ENCODE measurements at regions not wholly inside any gene's neighbourhood (a gene's known extent, or its start where the extent isn't known, plus 50 kb on each side); places are given as distances from the start of the nearest gene placed in this dataset.
A peak's percentile ranks its signal among the peaks of the same experiment; 100 is the strongest.
"Not testable (repeated sequence)": the region's sequence is repeated elsewhere in the genome, so short reads cannot be mapped to it uniquely, and the experiment has no call there.

DNA sequence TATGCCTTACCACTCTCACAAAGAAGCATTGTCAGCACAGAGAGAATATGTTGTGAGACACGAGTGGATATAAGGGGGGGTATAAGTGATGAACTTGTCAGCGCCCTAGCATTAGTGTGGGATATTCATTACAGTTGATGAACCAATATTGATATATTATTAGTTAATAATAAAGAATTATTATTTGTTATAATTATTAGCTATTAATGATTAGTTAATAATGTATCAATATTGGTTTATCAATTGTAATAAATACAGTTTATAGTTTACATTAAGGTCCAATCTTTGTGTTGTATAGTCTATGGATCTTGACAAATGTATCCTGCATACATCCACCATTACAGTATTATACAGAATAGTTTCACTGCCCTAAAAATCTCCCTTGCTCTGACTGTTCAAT lies 120.2 kb upstream of the NCAM2 start:
- DNase-seq: no peak

- DNase-seq: peak; percentile 13
Measured at GRCh38 chr21:20882462-20883407, 115.5 kb upstream of the NCAM2 start.

DNA sequence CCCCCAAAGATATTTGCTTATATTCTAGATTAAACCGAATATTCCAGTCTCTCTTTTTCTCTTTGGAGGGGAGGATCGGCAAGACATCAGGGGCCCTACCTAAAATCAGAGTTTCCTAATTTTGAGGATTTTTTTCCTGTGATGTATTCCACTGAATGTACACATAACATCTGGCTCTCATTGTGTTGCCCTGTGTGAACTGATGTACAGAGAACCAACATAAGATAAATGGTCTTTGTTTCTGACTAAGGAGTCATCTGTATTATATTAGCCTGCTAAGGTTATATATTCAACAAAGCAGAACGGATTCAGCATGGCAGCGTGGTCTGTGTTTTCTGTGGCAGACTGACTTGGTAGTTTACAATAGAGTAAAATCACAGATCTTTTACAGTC lies 114.8 kb upstream of the NCAM2 start:
- no peak for DNase-seq

- DNase-seq: no peak
Measured at GRCh38 chr21:20902511-20902910, 95.7 kb upstream of the NCAM2 start.

DNA sequence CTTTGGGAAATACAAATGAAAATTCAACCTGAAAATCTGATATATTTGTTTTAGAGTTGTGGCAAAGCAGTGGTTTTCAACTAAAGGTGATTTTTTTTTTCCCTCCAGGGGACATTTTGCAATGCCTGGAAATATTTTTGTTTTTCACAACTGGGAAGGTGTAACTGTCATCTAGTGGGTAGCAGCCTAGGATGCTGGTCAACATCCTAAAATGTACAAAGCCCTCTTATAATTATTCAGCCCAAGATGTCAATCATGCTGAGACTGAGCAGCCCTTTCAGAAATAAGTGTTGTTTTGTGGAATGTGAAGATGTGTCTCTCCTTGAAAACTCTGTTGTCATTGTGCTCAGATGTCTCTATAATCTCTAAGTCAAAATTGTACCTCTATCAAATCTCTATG lies 95.2 kb upstream of the NCAM2 start:
- no peak for DNase-seq

GRCh38 chr21:20927555-20927954 lies 70.7 kb upstream of the NCAM2 start:
- not testable (repeated sequence) for DNase-seq

DNA sequence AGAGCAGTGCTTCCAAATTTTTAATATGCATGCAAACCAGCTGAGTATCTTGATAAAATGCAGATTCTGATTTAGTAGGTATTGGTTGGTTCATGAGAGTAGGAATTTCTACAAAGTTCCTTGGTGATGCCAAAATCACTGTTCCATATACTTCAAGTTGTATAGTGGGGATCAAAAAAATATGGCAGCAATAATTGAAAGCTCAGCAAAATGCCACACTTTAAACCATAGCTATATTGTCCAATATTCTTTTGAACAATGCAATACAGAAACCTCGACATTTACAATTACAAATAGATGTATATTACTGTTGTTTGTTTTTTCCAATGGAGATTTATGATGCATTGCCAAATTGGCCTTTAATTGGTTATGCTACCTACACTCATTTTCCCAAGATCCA lies 55.7 kb upstream of the NCAM2 start:
- no peak for DNase-seq

DNA sequence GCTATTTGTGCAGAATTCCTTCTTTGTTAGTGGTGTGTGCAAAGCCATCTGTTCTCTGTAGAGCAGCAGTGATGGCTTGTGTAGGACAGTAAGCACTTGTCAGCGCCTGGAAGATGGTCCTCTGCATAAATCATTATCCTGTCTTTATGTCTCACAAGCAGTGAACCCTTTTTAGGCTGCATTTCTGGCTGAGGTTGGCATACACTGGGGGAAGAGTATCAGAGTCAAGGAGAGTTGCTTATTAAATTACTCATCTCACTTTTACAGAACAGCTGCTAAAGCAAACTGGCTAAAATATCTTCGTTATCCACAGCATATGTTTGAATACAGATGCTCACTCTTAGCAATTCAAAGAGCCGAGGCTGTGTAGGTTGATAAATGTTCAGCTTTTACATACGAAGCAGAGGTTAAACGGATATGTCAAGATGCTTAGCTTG lies 54.6 kb upstream of the NCAM2 start:
- DNase-seq: no peak

GRCh38 chr21:20944139-20944538 lies 54.1 kb upstream of the NCAM2 start:
- DNase-seq: no peak

GRCh38 chr21:20946701-20947100 lies 51.5 kb upstream of the NCAM2 start:
- no peak for DNase-seq
